Amygdala (tissue), 56 donors: ENCODE measurements at regions not wholly inside any gene's neighbourhood (a gene's known extent, or its start where the extent isn't known, plus 50 kb on each side); places are given as distances from the start of the nearest gene placed in this dataset.
A peak's percentile ranks its signal among the peaks of the same experiment; 100 is the strongest.
"Not testable (repeated sequence)": the region's sequence is repeated elsewhere in the genome, so short reads cannot be mapped to it uniquely, and the experiment has no call there.

Experiments
- DNase-seq, 56 donors: peaks; one replicate each; lab custom pipeline; 2025; lab: John Stamatoyannopoulos, UW

DNA sequence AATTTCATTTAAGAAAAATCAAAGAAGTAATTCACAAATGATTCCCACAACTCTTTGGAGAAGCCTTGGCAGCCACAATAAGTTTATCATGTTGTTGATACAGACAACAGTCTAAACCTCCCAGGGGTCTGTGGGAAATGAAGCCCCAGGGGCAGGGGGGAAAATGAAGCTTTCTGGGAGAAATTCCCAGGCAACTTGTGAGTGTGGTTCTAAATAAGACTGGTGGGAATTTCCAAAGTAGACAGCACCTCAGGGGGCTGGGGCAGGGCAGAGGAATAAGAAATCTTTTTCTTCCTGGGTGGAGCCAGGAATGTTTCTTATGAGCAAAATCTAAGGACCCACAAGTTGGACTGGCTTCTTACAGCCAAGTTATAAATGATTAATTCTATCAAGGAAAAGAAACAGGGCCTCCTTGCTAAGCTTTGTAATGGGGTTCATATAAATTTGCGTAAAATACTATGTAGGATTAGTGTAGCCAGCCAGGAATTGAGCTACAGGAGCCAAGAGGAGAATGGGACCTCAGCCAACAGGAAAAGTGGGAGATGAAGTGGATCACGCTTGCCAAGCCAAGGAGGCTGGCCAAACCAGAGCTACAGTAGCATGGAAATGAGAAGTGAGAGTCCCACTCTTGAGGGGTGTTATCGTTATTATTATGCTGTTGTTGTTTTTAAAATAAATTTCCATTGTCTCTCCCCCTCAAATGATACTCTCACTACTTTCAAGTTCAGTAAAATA is 182.9 kb upstream of the FAR2 start:
- peak in 1 of 56 donors; percentile 5 for DNase-seq

DNA sequence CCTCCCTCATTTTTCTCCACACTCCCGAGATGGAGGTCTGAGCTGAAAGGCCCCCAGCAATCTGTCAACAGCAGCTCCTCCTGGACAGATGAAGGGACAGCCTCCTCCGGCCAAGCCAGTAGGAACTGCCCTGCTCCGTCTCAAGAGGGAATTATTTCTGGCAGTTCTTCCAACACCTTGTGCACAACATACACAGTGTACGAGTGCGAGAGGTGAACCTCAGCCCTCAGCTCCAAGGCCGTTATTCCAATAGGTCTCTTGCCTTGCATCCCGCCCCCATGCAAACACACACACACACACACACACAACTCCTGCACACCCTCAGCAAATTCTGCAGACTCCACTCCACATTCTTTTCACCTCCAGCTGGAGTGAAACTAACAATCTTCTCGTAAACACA is 181.7 kb upstream of the FAR2 start:
- no peak for DNase-seq

DNA sequence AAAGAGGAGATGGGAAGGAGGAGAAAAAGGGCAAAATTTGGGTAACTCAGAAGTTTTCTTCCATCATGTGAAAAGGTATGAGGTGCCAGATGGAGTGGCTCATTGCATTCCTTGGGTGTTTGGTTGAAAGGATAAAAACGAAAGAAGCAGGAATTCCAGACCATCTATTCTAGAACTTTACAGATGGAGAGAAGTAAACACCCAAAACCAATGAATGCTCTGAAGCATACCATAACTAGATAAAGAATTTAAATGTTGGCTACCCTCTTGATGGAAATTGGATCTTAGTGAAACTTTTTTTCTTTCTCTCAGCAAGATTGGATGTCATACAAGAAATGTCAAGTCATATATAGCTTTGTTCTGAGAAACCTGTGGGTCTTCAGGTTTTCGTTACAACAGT is 175.6 kb upstream of the FAR2 start:
- DNase-seq = no peak

DNA sequence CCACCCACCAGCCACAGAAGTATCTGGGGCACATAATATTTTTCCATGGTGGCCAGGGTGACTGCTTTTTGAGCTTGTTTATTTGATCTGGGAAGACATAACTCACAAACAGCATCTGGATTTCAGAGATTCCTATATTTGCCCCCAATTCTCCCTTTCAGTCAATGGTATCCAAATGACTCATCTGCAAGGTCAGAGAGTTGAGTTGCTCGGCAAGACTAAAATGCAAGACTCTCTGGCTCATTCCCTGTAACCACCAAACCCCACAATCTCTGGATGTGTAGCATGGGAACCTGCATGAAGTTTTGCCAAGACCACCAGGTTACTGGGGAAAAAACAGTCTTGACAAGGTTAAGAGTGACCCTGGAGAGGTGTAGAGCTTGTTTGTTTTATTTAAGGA is 174.9 kb upstream of the FAR2 start:
- no peak for DNase-seq

DNA sequence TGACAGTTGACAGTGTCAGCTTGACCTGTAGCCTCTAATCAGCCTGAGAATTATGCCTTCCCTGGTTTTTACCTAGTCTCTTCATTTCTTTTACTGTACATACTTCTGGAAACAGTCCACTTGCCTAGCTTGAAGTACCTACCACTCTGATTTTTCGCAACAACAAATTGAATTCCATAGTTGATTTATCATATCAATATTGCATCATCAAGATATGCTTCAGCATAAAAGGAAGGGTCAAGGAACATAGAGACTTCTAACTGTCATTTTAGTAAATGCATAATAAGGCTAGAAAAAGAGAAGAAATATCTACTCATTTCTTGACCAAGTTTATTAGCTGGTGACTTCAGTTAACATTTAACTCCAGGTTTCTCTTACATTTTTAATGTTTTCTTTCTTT is 174.2 kb upstream of the FAR2 start:
- DNase-seq = no peak

DNA sequence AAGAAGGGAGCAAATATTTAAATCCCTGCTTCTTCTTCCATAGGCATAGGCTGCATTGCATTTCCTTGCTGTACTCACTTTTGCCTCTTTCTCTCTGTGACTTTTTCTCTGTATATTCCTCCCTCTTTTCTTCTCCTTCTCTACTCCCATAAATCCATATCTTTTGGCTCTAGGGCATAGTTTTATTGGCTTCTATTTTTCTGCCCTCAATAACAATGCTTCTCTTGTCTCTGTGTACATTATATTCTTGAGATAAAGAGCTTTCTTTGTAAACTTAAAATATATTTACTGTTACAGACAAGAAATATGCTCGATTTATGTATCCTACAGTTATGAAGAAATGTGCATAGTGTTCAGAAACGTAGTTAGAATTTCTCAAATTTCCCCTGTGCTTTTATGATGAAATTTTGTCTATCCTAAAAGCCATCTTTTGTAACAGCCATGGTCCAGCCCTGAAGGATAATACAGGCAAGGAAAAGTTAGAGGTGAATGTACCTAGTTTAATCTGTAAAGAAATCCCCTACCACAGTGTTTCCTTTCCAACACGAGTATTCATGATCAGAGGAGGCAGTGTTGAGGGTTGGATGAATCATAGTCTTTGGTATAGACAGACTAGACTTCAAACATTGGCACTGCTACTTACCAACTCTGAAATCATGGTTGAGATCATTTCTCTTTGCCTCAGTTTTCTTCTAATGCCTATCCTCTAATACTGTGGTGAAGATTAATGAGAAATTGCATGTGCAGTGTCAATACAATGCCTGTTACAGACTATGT is 173.3 kb upstream of the FAR2 start:
- no peak for DNase-seq

DNA sequence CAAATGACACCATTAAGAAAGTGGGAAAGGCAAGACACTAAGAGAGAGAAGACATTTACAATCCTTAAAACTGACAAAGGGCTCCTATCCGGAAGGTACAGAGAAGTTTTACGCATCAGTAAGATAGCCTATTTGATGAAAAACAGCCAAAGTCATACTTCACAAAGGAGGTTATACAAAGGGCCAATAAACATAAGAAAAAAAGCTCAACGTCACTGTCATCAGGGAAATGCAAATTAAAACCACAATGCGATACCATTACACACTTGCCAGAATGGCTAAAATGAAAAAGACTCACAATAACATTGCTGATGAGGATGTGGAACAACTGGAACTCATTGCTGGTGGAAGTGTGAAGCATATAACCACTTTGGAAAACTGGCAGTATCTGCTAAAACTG is 168.6 kb upstream of the FAR2 start:
- DNase-seq = no peak

DNA sequence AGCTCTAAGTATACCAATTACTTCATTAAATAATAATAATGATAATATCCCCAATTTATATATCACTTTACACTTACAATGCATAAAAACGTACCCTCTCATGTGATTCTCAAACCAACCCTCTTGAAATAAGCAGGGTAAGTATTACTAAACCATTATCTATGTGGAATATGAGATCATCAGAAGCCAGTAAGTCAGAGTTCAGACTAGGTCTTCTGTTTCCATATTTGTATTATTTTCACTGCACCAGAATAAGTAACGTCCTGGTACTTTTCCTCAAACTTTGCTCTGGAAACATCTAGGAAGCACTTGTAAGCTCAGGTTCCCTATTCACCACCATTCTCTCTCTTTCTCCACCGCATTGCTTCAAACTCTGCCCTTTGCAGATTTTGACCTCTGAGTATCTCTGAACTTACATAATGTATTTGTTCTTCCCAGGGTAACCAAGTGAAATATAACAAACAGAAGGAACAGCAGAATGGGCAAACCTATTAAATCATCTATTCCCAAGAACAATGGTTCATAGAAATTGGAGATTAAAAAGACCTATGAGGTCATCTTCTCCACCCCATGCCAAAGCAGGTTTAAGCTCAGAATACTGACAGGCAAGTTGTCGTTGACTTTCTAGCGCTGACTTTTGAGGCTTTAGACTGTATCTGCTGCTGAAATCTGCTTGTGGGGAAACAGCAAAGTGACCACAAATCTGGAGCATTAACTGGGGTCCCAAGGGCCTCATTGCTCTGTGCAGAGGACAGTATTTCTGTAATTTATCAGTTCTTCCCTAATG is 161.3 kb upstream of the FAR2 start:
- no peak for DNase-seq

DNA sequence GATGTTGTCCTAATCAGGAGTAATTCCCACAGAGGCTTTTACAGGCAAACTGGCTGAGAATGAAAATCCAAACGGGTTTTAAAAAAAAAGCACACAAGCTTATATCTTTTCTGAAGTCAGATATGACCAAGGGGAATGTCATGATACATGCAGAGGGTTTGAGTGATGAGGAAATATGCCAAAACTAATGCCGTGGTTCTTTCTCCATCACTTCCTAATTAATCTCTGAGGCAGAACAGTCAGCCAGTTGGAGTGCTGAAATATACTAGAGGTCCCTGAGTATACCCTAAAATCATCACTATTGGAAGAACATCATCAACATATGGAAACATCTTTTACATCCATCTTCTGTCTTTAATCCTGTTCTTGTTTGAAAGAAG is 160.8 kb upstream of the FAR2 start:
- no peak for DNase-seq

DNA sequence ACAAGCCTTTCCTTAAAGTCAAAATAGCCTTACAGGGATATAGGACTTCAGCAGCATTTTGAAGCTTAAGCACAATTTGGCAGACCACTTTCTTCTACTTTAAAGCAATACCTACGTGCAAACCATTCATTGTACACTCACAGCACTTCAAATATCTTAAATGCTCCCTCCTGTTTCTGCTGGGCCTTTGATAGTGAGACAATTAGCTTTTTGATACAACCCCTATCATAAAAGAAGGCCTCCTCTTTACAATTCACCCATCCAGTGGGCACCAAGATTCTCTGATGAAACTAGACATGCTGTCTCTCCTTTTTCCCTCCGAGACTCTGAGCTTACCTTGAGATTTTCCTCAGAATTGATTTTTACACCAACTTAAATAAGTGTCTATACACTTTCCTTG is 157.5 kb upstream of the FAR2 start:
- no peak for DNase-seq

DNA sequence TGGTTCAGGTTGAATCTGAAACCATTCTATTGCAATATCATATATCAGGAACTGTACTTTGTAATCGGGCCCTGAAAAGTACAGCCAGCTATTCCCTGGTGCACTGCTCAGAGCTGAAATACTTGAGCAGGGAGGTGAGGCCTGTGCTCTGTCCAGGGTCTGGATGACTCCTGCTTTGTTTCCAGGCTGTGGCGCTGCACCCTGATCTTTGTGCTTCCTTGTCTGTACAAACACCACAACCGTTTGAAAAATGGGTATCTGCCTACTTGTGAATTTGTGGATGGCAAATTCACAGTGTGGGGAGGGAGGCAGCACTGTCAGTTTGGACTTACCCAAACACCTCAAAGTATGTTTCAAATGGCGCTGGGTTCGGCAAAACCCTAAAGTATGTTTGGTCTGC is 155.4 kb upstream of the FAR2 start:
- DNase-seq = no peak

DNA sequence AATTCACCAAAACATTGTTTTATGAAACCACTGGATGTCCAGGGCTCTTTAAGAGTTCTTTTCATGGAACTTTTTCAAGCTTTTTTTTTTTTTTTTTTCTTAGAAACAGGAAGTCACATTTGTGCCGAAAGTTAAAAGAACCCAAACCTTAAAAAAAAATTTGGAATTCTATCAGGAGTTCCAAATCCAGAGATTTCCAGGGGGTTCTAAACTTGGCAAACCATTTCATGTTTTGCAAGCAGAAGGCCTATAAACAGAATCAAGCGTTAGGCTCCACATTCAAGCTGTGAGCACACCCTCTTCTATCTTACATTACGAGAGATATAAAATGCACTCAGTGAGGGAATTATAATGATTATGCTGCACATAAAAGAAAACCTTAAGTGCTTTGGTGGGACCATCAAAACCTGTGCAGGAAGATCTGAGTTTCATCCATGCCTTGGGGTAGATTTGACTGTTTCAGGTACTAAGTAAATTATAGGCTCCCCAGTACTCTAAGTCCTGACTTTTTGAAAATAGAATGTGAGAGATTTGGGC is 154.8 kb upstream of the FAR2 start:
- DNase-seq = no peak

DNA sequence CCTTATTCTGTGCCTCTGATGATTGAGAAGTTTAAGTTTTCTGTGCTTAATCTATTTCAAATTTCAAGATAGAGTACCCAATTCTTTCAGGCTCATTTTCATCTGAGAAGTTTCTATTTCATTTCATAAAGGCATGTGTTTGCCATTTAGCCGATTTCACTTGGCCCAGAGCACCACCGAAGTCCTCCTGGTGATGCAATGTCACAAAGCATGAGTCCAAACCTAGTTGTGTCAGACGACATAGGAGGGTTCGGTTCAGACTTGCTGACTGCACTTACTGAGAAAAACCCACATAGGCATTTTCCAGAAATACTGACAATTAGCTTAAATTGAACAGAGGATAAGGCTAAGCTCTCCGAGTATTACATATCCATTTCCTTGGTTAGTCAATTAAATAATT is 152.4 kb upstream of the FAR2 start:
- no peak for DNase-seq

DNA sequence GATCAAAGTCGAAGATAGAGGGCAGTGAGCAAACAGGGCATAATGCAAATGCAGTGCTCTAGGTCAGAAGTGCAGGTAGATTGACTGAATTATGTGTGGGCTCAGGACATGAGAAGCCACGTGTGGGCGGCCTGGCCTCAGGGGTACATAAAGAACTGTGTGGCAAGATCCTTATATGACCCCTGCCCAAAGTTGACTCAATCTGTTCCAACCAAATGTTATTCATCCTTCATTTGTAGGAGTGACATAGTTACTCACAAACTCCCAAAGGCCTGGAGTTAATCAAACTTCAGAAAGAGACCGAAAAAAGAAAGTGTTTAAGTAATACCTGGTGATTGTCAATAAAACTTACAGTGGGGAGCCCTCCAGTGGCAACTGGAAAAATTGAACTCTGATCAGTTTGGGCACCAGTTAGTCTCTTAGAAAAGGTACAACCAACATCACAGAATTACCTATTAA is 150.4 kb upstream of the FAR2 start:
- peak in 3 of 56 donors; percentile 0 to 13 (median 12) for DNase-seq

DNA sequence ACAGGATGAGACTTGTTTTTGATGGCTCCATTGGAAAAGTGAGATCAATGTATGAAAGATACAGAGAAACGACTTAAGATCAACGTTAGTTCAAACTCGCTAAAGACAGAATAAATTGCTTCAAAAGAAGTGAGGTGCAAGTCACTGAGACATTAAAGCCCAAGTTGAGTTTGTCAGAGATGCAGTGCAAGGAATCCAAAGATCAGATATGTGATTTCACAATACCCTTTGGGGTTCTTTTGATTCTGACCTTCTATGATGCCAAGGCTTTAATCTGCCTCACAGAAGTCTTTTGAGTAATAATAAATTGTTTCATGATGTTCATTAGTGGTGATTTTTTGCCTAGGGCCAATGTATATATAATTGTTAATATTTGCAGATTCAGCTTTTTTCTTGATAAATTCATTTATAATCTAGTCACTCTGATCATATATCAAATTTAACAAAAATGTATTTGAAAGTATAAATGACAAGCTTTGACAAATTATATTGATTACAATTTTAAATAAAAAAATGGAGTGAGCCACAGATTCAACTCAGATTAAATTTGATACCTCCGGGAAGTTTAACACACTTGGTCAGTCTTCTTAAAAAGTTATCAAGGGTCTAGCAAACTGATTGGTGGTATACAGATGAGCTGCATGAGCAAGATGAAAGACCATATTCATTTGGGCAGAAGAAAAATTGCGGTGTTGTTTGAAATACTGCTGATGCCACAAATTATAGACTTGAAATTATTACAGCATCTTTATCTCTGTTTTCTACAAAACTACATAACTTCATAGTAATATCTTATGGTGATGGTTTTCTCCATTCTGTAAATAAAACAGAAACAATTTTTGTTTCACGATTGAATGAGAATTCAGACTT is 144.8 kb upstream of the FAR2 start:
- no peak for DNase-seq

DNA sequence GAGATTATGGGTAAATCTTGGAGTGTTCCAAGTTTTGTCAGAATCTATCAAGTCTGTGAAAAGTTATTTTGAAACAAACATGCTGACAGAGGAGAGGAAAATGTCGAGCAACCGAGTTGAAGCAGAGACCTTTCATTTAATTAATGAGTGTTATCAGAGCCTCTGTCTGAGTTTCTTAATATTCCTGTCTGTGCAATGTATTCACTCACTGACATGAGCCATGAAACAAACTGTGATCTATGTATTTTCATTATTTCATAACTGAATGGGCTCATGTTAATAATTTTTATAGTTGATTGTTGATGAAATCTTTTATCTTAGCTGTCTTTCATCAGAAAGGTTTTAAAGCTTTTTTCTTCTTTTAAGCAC is 144.2 kb upstream of the FAR2 start:
- DNase-seq = no peak

DNA sequence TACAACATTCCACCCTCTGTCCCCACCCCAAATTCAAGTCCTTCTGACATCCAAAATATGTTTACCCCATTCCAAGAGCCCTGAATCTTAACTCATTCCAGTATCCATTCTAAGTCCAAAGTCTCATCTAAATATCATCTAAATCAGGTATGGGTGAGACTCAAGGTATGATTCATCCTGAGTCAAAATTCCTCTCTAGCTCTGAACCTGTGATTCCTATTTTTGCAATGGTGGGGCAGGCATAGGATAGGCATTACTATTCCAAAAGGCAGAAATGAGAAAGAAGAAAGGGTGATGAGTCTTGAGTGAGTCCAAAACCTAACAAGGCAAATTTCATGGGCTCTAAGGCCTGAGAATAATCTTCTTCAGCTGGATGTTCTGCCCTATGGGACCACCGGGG is 140.3 kb upstream of the FAR2 start:
- no peak for DNase-seq

DNA sequence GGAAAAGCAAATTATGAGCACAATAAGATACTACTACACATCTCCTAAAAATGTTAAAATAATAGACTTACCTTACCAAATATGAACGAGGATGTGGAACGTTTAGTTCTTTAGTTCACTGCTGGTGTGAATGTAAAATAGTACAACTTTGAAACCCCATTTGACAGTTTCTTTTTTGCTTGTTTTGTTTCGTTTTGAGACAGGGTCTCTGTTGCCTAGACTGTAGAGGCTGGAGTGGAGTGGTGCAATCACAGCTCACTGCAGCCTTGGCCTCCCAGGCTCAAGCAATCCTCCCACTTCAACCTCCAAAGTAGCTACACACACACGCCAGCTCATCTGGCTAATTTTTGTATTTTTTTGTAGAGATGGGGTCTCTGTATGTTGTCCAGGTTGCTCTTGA is 136.4 kb upstream of the FAR2 start:
- DNase-seq = no peak

DNA sequence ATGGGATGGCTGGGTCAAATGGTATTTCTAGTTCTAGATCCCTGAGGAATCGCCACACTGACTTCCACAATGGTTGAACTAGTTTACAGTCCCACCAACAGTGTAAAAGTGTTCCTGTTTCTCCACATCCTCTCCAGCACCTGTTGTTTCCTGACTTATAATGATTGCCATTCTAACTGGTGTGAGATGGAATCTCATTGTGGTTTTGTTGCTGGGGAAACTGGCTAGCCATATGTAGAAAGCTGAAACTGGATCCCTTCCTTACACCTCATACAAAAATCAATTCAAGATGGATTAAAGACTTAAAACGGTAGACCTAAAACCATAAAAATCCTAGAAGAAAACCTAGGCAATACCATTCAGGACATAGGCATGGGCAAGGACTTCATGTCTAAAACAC is 131.5 kb upstream of the FAR2 start:
- not testable (repeated sequence) for DNase-seq

DNA sequence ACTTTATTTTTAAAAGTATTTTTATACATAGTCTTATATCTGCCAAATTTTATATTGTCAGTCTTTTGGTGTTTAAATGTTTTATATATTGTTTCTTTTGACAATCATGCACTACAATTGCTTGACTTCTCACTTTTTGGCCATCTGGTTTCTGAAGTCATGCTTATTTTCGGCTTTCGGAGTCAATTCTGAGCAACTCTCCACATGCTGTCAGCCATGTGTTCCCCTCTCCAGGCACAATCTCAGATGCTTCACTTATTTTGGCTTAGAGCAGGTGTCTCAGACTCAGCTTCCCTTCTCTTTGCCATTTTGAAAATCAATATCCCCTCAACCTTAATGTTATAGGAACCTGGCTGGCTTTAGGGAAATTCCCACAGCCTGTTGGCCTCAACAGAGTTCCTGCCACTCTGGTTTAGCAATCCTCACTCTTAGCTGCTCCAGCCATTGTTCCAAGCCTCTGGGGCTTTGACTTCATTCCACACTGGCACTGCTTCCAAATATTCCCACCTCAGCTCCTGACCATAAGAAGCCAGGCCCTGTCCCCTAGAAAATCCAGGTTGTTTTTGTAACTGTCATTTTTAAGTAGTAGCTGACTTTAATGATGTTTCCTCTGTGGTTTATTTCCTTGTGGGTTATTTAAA is 125.5 kb upstream of the FAR2 start:
- no peak for DNase-seq
